Right lobe of liver (tissue), 6 donors: ENCODE measurements at regions not wholly inside any gene's neighbourhood (a gene's known extent, or its start where the extent isn't known, plus 50 kb on each side); places are given as distances from the start of the nearest gene placed in this dataset.

Experiments used
- ATAC-seq, 4 donors: fragments of 200-7000 bp; cut with Tn5 transposase; one replicate each; pipeline ENCODE4 v1.9.1; 2020; ENCODE audit warnings: mild to moderate bottlenecking in 4 of 4, moderate library complexity in 4 of 4
- DNase-seq, 3 donors: peaks; one replicate each; pipeline ENCODE4 v3.0.0-alpha.2; 2020
- H3K27ac ChIP-seq, 3 donors: fragments of 200-600 bp; one replicate each; pipeline ENCODE4 v1.8.0; 2022
- H3K27me3 ChIP-seq, 2 donors: fragments of 200-600 bp; one replicate each; pipeline ENCODE4 v1.8.0; 2022
- H3K36me3 ChIP-seq, 4 donors: fragments of 200-600 bp; sonication (generic) in 1 of 4; one replicate each; pipeline versions ENCODE4 v1.5.1 to v1.8.0; 2017 to 2022; ENCODE audit warnings: control low read depth in 1 of 4
- H3K4me1 ChIP-seq, 4 donors: fragments of 200-600 bp; sonication (generic) in 1 of 4; one replicate each; pipeline versions ENCODE4 v1.5.1 to v1.8.0; 2017 to 2022; ENCODE audit warnings: control low read depth in 1 of 4
- H3K4me3 ChIP-seq, 3 donors: fragments of 200-600 bp; one replicate each; pipeline ENCODE4 v1.8.0; 2022
- H3K9me3 ChIP-seq, 4 donors: fragments of 200-600 bp; sonication (generic) in 1 of 4; one replicate each; pipeline versions ENCODE4 v1.5.1 to v1.8.0; 2017 to 2022; ENCODE audit warnings: control low read depth in 1 of 4
- CTCF ChIP-seq, 4 donors: fragments of 200-600 bp in 3 of 4; fragments of 450-650 bp in 1 of 4; IDR thresholded peaks; one replicate each; pipeline versions ENCODE4 v1.5.1 to v1.8.0; 2016 to 2022; ENCODE audit warnings: antibody characterized with exemption in 4 of 4, mild to moderate bottlenecking in 2 of 4
- POLR2A ChIP-seq: fragments of 450-650 bp; IDR thresholded peaks from one replicate; pipeline ENCODE4 v1.6.1; 2017; ENCODE audit warnings: antibody characterized with exemption, mild to moderate bottlenecking
- WGBS: methylation state at CpG from one replicate; pipeline ENCODE4 v1.1.6; 2018; ENCODE audit warnings: low coverage, low lambda C conversion rate; ENCODE audit not compliant: insufficient coverage; ENCODE audit errors: missing lambda C conversion rate; 5-methylcytosine and 5-hydroxymethylcytosine counted together
- intact Hi-C, 2 donors: fragments of 100-400 bp; cut with DNase I; formaldehyde crosslinking; loops; one replicate each; pipeline versions ENCODE4 v1.11.2 to v1.14.1; 2022
- donor health status: DM: no; HTN: yes; CAD: no.
- donor health status: DM: no; HTN: no; CAD: no.
- donor health status: DM: no; HTN: no; CAD: no.
- donor health status: DM: no; HTN: yes; CAD: no.
- donor health status: DM: no; HTN: yes; CAD: no.

GRCh38 chr16:85259115-85259831 is 147.0 kb upstream of the CIBAR2 start:
- H3K36me3 ChIP-seq: no peaks in the 10 kb centered on the region
- no peak for DNase-seq
- no peak overlapping the region for H3K4me3 ChIP-seq
- no peak for TF ChIP-seq POLR2A
- TF ChIP-seq CTCF (IDR thresholded peaks at IDR 0.05): no peak
- WGBS: 75% methylated on average over 4 of the region's 19 CpGs
- no peaks in the 10 kb centered on the region for H3K27me3 ChIP-seq
- H3K4me1 ChIP-seq: peaks cover 0 to 9% (median 0%) of the 10 kb centered on the region in 4 donors
- no peak for ATAC-seq
- intact Hi-C loops: no loop called here
- H3K27ac ChIP-seq: no peak overlapping the region
- H3K9me3 ChIP-seq: no peaks in the 10 kb centered on the region

- Histone ChIP-seq H3K9me3 (no peaks in the 10 kb centered on the region), H3K4me3 (no peak overlapping the region), H3K27me3 (no peaks in the 10 kb centered on the region), H3K27ac (no peak overlapping the region), H3K36me3 (no peaks in the 10 kb centered on the region), H3K4me1 (peaks cover 0 to 9% (median 0%) of the 10 kb centered on the region in 4 donors)
- intact Hi-C loops: no loop called here
- DNase-seq: no peak
- no peak for ATAC-seq
- TF ChIP-seq POLR2A (no peak), CTCF (IDR thresholded peaks at IDR 0.05) (no peak)
- WGBS: no CpG with 5 or more reads among the region's 9 CpGs
Measured at GRCh38 chr16:85259832-85260167, 147.5 kb upstream of the CIBAR2 start.

- ATAC-seq: no peak
- intact Hi-C loops: no loop called here
Measured at GRCh38 chr16:85261204-85261603, 148.9 kb upstream of the CIBAR2 start.

GRCh38 chr16:85261657-85262557 is 149.6 kb upstream of the CIBAR2 start:
- intact Hi-C loops: no loop called here
- Histone ChIP-seq H3K36me3 (no peaks in the 10 kb centered on the region), H3K27me3 (no peaks in the 10 kb centered on the region), H3K4me3 (no peak overlapping the region), H3K4me1 (no peaks in the 10 kb centered on the region), H3K27ac (no peak overlapping the region), H3K9me3 (no peaks in the 10 kb centered on the region)
- ATAC-seq (no peak), DNase-seq (no peak)
- WGBS: 66% methylated on average over 16 of the region's 27 CpGs
- TF ChIP-seq POLR2A (no peak), CTCF (IDR thresholded peaks at IDR 0.05) (no peak)

More at GRCh38 chr16:85261204-85261603, 148.9 kb upstream of the CIBAR2 start:
- Histone ChIP-seq H3K36me3 (no peaks in the 10 kb centered on the region), H3K27me3 (no peaks in the 10 kb centered on the region), H3K9me3 (no peaks in the 10 kb centered on the region), H3K27ac (no peak overlapping the region), H3K4me1 (peaks cover 0 to 5% (median 0%) of the 10 kb centered on the region in 4 donors), H3K4me3 (no peak overlapping the region)
- TF ChIP-seq CTCF (IDR thresholded peaks at IDR 0.05): no peak
- TF ChIP-seq POLR2A: no peak
- WGBS: 84% methylated on average over 6 of the region's 10 CpGs
- DNase-seq: no peak
